Glomerular visceral epithelial cell (primary cell): ENCODE measurements at regions not wholly inside any gene's neighbourhood (a gene's known extent, or its start where the extent isn't known, plus 50 kb on each side); places are given as distances from the start of the nearest gene placed in this dataset.
"Not testable (repeated sequence)": the region's sequence is repeated elsewhere in the genome, so short reads cannot be mapped to it uniquely, and the experiment has no call there.

Experiments
- DNase-seq: peaks from one replicate; pipeline ENCODE4 v3.0.0-alpha.2; 2016; ENCODE audit errors: extremely low spot score

- DNase-seq, result no peak
Observed at GRCh38 chrX:151042842-151043241, 59.7 kb downstream of the HMGB3 start.

- not testable (repeated sequence) for DNase-seq
Observed at GRCh38 chrX:151066373-151066772, 83.2 kb downstream of the HMGB3 start.

DNA sequence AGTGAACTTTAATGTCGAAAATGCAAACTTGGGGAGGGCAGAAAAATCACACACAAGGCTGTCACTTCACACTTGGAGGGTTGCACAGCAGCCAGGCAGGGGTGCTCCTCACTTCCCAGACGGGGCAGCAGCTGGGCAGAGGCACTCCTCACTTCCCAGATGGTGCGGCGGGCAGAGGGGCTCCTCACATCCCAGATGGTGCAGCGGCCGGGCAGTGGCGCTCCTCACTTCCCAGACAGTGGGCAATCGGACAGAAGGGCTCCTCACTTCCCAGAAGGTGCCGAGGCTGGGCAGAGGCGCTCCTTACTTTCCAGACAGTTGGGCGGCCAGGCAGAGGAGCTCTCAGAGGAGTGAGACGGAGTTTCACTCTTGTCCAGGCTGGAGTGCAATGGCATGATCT, 90.6 kb downstream of the HMGB3 start:
- no peak for DNase-seq

DNA sequence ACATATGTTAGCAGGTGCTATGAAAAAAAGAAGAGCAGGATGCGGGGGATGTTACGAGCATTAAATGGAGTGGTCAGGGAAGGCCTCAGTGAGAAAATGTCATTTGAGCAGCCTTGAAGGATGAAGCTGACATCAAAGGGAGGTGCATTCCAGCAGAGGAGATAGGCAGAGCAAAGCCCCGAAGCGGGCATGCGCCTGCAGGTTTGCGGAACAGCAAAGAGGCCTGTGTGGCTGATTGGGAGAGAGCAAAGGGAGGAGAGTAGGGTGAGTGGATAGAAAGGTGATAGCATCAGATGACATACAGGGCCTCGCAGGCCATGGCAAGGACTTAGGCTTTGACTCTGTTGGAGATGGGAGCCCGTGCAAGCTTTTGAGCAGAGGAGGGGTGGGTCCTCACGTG, 95.4 kb upstream of the GPR50 start:
- DNase-seq, result no peak

- peak; percentile 51 for DNase-seq
Observed at GRCh38 chrX:151082077-151082948, 94.1 kb upstream of the GPR50 start.

DNA sequence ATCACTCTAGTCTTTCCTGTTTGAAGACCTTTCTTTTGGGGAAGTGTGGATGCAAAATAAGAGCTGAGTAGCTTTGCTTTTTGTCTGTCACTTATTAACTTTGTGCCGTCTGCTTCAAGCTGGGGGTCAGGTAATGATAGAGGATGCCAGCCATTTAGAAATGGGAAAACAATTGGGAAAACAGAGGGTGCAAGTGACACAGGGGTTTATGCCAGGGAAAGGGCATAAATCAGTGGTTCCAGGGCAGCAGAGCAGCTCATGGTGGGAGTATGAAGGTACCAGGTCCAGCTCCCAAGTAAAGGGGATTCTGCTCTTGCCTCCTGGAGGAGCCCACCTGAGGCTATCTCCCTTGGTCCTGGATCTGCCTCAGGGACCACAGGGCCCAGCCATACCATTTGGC, 91.9 kb upstream of the GPR50 start:
- no peak for DNase-seq

- DNase-seq, result no peak
Observed at GRCh38 chrX:151085207-151085606, 91.2 kb upstream of the GPR50 start.

GRCh38 chrX:151088221-151088620, 88.2 kb upstream of the GPR50 start:
- no peak for DNase-seq

GRCh38 chrX:151099001-151099400, 77.4 kb upstream of the GPR50 start:
- DNase-seq, result no peak

DNA sequence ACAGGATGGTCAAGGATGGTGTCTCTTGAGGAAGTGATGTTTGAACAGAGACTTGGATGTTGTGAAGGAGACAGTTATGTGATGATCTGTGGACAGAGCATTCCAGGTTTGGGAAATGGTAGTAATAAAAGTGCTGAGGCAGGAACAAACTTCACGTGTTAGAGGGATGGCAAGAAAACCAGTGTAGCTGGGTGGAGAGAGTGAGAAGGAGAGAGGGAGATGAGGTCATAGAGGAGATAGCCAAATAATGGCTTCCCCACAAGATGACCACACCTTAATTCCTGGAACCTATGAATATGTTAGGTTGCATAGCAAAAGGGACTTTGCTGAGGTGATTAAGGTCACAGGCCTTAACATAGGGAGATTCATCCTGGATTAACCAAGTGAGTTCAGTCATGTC, 75.6 kb upstream of the GPR50 start:
- no peak for DNase-seq

DNA sequence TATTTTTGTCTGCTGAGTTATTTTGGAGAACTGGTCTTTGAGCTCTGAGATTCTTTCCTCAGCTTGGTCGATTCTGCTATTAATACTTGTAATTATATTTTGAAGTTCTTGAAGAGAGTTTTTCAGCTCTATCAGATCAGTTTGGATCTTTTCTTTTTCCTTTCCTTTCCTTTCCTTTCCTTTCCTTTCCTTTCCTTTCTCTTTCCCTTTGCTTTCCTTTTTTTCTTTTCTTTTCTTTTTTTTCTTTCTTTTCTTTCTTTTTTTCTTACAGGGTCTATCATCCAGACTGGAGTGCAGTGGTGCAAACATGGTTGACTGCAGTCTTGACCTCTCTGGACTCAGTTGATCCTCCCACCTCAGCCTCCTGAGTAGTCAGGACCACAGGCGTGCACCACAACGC, 63.2 kb upstream of the GPR50 start:
- DNase-seq, result not testable (repeated sequence)
